ENCODE measurements at regions not wholly inside any gene's neighbourhood (a gene's known extent, or its start where the extent isn't known, plus 50 kb on each side); places are given as distances from the start of the nearest gene placed in this dataset.

- POLR2A ChIA-PET = interaction anchor here (0.8 kb wide), 1 partner anchor 17 kb away, joined by 3 read pairs; no protein-coding TSS in a partner anchor
- H3K36me3 Mint-ChIP-seq = 0 out of 2 replicates have a peak, but pooled peaks cover 1% of the 10 kb centered on the region
- DNase-seq (ENCODE audit: low spot score) (no peak), ATAC-seq (no peak)
- H3K9me3 Mint-ChIP-seq = peaks cover 2% of the 10 kb centered on the region; the same call in 1 of the 2 replicates
- H3K27ac Mint-ChIP-seq = no peak overlapping the region
- CTCF ChIA-PET = no interaction called here
- H3K4me3 Mint-ChIP-seq = no peak overlapping the region
- no peak for TF ChIP-seq ATF1 (CRISPR knock-in tag; IDR thresholded peaks at IDR 0.05)
- no peak for TF ChIP-seq MYBL2 (CRISPR knock-in tag; IDR thresholded peaks at IDR 0.05)
- TF ChIP-seq GTF2I (CRISPR knock-in tag; conservative IDR thresholded peaks at IDR 0.05) = no peak
- no peak for TF ChIP-seq ZBTB43 (CRISPR knock-in tag; IDR thresholded peaks at IDR 0.05)
- no peak for TF ChIP-seq SP1 (CRISPR knock-in tag; conservative IDR thresholded peaks at IDR 0.05)
- no peak for TF ChIP-seq HMGA2 (CRISPR knock-in tag; IDR thresholded peaks at IDR 0.05)
- no peak for TF ChIP-seq KAT7 (CRISPR knock-in tag; IDR thresholded peaks at IDR 0.05; ENCODE audit: borderline replicate concordance)
- no peak for TF ChIP-seq NFYB (CRISPR knock-in tag; conservative IDR thresholded peaks at IDR 0.05; ENCODE audit: low read depth)
- TF ChIP-seq CREB1 (CRISPR knock-in tag; IDR thresholded peaks at IDR 0.05) = no peak
- TF ChIP-seq RORB (CRISPR knock-in tag; IDR thresholded peaks at IDR 0.05) = no peak
- no peak for TF ChIP-seq ZNF219 (CRISPR knock-in tag; IDR thresholded peaks at IDR 0.05; ENCODE audit: borderline replicate concordance)
- no peak for TF ChIP-seq TCF7 (CRISPR knock-in tag; IDR thresholded peaks at IDR 0.05; ENCODE audit: low read depth)
- no peak for TF ChIP-seq ZNF121 (CRISPR knock-in tag; IDR thresholded peaks at IDR 0.05)
- TF ChIP-seq TP53 (CRISPR knock-in tag; IDR thresholded peaks at IDR 0.05) = no peak
- no peak for TF ChIP-seq MLX (CRISPR knock-in tag; IDR thresholded peaks at IDR 0.05)
- no peak for TF ChIP-seq ZNF425 (CRISPR knock-in tag; conservative IDR thresholded peaks at IDR 0.05)
- no peak for TF ChIP-seq USF1 (CRISPR knock-in tag; IDR thresholded peaks at IDR 0.05)
- no peaks in the 10 kb centered on the region for H3K27me3 Mint-ChIP-seq (ENCODE audit: low read depth)
- peaks cover 34% of the 10 kb centered on the region for H3K4me1 Mint-ChIP-seq
Observed at GRCh38 chr2:123652320-123652719, 372.8 kb upstream of the CNTNAP5 start.

GRCh38 chr2:123656590-123656989 lies 368.5 kb upstream of the CNTNAP5 start:
- H3K27ac Mint-ChIP-seq = no peak overlapping the region
- H3K4me3 Mint-ChIP-seq = no peak overlapping the region
- ChIA-PET CTCF (no interaction called here), POLR2A (no interaction called here)
- DNase-seq (ENCODE audit: low spot score) (no peak), ATAC-seq (no peak)
- H3K4me1 Mint-ChIP-seq = peaks cover 23% of the 10 kb centered on the region
- H3K9me3 Mint-ChIP-seq = peaks cover 45% of the 10 kb centered on the region
- H3K36me3 Mint-ChIP-seq = peaks cover 44% of the 10 kb centered on the region
- no peaks in the 10 kb centered on the region; the same call in 1 of the 2 replicates for H3K27me3 Mint-ChIP-seq (ENCODE audit: low read depth)
- no peak for TF ChIP-seq ZNF671 (CRISPR knock-in tag; IDR thresholded peaks at IDR 0.05)
- no peak for TF ChIP-seq CTCF (IDR thresholded peaks at IDR 0.05)
- no peak for TF ChIP-seq KAT7 (CRISPR knock-in tag; IDR thresholded peaks at IDR 0.05; ENCODE audit: borderline replicate concordance)
- TF ChIP-seq ATF1 (CRISPR knock-in tag; IDR thresholded peaks at IDR 0.05) = no peak
- TF ChIP-seq ERG (CRISPR knock-in tag; IDR thresholded peaks at IDR 0.05) = no peak
- no peak for TF ChIP-seq MLX (CRISPR knock-in tag; IDR thresholded peaks at IDR 0.05)
- TF ChIP-seq ATF2 (CRISPR knock-in tag; IDR thresholded peaks at IDR 0.05; ENCODE audit: borderline replicate concordance, low read depth) = no peak
- TF ChIP-seq E2F1 (CRISPR knock-in tag; IDR thresholded peaks at IDR 0.05) = no peak

Data from WTC11 (cell line).